Adrenal gland (tissue), 5 donors: ENCODE measurements at regions not wholly inside any gene's neighbourhood (a gene's known extent, or its start where the extent isn't known, plus 50 kb on each side); places are given as distances from the start of the nearest gene placed in this dataset.

Experiments
- POLR2A ChIP-seq, 2 donors: fragments of 450-650 bp; IDR thresholded peaks; one replicate each; pipeline ENCODE4 v1.6.1; 2017; ENCODE audit warnings: antibody characterized with exemption in 2 of 2, mild to moderate bottlenecking in 2 of 2, moderate library complexity in 1 of 2
- TF ChIP-seq, protein P1 (sequence below), 6 experiments: fragments of 450-650 bp in 4 of 6; fragments of 200-600 bp in 2 of 6; sonication (generic) in 1 of 6; IDR thresholded peaks; 1 replicate in 5 of 6; 2 replicates in 1 of 6; pipeline versions ENCODE4 v1.5.1 to v1.8.0; 2016 to 2021; ENCODE audit warnings: antibody characterized with exemption in 6 of 6, mild to moderate bottlenecking in 2 of 6, moderate library complexity in 1 of 6
- donor health status: DM: no; HTN: no; CAD: no.

DNA sequence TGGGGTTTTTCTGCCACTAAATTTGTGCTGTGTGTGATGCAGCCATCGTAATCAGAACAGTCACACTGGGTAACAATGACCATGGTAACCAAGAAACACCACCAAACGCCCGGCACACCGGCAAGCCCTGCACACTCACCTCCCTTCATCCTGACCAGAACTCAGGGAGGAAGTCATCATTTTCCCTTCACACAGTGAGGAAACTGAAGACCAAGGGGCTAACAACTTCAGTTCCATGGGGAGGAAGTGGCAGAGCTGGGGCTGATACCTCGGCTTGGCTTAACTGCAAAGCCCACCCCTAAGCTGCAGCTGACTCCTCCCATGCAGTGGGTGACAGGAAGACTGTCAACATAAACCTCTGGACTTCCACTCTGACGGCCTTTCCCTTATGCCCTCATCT lies 69.3 kb upstream of the BCAR3 start:
- TF ChIP-seq, protein P1, sequence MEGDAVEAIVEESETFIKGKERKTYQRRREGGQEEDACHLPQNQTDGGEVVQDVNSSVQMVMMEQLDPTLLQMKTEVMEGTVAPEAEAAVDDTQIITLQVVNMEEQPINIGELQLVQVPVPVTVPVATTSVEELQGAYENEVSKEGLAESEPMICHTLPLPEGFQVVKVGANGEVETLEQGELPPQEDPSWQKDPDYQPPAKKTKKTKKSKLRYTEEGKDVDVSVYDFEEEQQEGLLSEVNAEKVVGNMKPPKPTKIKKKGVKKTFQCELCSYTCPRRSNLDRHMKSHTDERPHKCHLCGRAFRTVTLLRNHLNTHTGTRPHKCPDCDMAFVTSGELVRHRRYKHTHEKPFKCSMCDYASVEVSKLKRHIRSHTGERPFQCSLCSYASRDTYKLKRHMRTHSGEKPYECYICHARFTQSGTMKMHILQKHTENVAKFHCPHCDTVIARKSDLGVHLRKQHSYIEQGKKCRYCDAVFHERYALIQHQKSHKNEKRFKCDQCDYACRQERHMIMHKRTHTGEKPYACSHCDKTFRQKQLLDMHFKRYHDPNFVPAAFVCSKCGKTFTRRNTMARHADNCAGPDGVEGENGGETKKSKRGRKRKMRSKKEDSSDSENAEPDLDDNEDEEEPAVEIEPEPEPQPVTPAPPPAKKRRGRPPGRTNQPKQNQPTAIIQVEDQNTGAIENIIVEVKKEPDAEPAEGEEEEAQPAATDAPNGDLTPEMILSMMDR (IDR thresholded peaks at IDR 0.05): no peak
- no peak for TF ChIP-seq POLR2A (IDR thresholded peaks at IDR 0.05)
